ENCODE measurements at regions not wholly inside any gene's neighbourhood (a gene's known extent, or its start where the extent isn't known, plus 50 kb on each side); places are given as distances from the start of the nearest gene placed in this dataset.

DNA sequence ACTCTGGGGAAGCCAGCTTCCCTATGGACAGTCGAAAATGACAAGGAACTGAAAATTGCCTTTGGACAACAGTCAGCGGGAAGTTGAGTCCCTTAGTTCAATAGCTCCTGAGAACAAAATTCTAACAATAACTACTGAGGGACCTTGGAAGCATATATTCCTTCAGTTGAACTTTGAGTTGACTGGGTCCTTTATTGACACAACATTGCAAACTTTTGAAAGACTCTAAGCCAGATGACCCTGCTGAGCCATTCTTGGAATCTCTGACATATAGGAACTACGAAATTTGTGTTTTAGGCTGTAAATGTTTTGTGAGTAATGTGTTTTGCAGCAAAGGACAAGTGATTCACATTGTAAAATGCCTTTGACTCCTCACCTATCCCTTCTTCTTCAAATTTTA is 548.8 kb upstream of the LCORL start:
- no peak for DNase-seq

DNA sequence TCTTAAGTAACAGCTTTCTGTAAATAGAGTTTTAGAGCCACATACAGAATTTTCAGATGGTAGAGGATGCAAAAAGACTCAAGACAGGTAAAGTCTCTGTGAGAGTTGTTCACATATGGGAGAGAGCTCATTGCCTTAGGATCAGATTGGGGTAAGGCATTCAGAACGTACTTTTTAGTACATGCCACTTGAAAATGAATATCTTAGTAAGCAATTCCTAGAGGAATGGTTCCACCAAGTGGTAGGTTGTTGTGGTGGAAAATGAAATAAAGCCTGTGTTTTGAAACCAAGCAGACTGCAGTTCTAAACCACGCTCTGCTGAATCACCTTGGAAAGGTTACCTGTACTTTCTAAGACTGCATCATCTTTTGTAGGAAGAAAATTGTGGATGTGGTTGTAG is 547.0 kb upstream of the LCORL start:
- DNase-seq, result no peak

DNA sequence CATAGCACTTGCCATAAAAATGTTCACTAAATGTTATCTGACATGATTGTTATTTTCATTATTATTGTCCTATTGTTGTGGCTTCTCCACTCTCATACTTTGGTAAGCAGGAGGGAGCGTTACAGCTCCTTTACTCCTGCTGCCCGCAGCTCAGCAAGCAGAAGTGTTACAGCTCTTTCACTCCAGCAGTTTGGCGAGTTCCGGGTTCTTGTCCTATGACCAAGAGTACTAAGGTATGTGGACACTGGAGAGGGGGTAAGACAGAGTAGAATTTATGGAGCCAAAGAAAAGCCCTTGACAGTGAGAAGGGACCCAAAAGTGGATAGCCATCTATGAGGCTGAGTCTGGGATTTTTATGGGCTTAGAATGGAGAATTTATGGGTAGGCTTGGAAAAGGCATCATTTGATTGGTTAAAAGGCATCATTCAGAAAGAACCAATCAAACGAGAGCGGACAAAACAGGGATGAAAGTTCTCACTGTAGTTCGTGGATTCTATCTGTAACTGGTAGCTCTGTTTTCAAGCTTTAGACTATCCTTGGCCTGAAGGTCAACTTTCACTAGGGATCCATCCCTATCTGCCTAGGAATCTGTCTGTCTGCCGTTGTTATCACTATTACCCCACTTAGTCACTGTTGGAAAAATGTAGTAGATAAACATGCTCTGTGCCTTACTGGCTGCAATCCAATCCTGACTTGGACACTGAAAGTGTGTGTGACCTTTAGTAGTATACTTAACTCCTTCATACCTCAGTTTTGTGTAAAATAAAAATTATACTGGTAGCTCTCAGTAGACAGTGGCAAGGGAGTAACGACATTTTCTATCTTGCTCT is 545.6 kb upstream of the LCORL start:
- DNase-seq, result no peak

DNA sequence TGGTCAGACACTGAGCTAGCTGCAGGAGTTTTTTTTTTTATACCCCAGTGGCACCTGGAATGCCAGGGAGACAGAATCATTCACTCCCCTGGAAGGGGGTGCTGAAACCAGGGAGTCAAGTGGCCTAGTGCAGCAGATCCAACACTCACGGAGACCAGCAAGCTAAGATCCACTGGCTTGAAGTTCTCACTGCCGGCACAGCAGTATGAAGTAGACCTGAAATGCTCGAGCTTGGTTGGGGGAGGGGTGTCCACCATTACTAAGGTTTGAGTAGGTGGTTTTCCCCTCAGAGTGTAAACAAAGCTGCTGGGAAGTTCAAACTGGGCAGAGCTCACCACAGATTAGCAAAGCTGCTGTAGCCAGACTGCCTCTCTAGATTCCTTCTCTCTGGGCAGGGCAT is 537.9 kb upstream of the LCORL start:
- DNase-seq, result no peak

DNA sequence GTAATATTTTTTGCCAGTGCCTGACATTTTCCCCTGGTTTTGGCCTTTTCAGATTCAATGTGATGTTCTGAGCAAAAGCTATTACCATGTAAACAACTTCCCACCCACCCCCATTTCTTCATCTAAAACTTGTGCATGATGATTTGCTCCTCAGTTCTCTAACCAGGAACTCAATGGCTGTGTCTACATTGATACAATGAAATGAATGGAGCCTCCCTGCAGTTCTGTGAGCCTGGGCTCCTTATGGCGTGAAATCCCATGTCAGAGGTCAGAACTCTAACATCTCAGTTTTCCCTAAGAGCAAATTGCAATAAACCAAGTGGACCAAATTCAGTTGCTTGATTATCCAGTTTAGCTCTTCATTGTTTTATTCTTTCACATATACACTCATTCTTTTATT is 534.8 kb upstream of the LCORL start:
- no peak for DNase-seq

DNA sequence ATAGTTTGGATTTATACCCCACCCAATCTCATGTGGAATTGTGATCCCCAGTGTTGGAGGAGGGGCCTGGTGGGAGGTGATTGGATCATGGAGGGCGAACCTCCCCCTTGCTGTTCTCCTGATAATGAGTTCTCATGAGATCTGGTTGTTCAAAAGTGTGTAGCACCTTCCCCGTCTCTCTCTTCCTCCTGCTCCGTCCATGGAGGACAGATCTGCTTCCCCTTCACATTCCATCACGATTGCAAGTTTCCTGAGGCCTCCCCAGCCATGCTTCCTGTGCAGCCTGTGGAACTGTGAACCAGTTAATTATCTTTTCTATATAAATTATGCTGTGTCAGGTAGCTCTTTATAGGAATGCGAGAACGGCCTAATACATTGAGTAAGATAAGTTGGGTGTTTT is 518.8 kb upstream of the LCORL start:
- DNase-seq, result no peak

DNA sequence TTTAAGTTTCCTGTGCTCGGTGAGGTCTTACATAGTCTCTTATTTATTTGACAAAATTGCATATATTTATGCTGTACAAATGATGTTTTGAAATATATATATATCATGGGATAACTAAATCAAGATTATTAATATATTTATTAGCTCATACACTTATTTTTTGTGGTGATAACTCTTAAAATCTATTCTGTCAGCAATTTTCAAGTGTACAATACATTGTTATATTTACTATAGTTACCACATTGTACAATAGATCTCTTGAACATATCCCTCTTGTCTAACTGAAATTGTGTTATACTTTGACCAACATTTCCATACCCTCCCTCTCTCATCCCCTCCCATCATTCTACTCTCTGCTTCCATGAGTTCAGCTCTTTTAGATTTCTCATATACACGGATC is 516.6 kb upstream of the LCORL start:
- DNase-seq, result no peak

DNA sequence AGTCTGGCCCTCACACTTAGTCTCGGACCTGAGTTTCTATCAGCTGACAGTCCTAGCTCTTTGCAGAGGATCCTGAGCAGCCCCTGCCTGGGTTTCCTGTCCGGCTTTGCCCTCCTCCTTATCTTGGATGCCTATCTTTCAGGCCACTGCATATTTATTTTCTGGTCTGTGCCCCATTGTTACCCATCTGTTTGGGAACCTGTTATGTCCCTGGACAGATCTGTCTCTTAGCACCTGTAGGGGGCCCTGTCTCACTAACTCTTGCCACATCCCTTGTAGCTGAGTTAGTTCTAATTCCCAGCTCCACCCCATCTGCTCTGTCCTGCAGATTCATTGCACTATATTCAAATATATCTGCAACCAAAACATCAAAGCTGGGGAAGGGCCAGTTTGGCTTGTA is 514.9 kb upstream of the LCORL start:
- no peak for DNase-seq

DNA sequence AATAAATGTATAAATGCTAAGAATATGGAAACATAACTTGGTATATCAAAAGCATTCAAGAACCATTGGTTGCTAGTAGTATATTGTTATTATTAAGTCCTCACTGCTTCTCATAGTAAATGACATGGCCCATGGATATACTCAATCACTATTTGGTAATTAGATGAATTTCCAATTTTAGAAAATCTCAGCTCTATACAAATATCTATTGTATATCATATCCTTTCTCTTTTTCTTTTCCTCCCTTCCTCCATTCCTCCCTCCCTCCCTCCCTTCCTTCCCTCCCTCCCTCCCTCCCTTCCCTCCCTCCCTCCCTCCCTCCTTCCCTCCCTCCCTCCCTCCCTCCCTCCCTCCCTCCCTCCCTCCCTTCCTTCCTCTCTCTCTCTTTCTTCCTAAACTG is 514.4 kb upstream of the LCORL start:
- no peak for DNase-seq

DNA sequence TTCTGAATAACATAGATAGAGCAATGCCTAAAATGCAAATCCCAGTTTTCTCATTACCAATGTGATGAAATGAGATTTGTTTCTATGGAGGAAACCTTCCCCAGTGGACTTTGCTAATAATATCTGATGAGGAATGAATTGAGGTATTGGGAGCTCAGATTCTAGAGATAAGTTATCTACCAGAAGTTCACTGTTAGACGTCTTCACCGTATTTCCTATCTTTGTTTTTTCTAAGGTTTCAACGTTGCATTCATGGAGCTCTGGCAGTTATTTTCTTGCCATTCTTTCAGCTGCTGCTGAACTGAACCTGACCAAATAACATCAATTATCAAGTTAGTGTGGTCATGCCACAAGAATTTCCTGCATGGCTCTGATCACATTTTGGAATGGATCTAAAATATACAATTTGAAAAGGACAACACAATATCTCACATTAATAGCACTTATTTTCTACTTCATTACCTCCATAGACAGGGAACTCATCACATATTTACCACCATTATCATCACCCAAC is 511.8 kb upstream of the LCORL start:
- DNase-seq, result no peak

DNA sequence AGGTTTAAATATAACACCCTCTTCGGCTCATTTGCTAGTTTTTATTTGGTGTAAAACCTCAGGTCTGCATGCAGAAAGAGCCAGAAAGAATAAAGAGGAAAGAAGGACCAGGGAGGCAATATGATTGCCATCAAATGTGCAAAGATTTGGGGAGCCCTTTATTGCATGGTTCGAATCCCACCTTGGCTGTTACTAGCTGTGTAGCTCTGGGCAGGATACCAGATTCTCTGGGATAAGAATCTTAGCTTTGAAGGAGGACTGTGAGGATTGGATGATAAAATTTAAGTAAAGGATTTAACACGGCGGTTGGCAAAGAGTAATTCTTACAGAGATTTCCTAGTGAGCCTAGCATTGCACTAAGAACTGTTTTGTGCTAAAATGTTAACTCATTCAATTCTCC is 510.2 kb upstream of the LCORL start:
- no peak for DNase-seq

DNA sequence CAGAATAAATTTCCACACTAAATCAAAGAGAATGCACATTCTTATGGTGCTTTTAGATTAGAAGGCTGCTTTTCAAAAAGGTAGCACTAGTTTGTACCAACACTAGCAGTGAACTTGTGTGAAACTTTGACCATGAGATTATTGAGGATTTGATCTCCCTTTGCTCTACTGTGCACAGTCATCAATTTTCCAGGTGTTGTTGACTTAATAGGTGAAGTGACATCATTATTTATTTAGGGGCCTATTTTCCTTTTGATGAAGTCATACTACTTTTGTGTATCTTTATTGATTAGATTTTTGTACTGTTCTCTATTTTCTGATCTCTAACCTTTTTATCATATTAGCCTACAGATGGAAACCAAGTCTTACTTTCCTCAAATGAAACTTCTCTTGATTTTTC is 507.9 kb upstream of the LCORL start:
- DNase-seq, result no peak

DNA sequence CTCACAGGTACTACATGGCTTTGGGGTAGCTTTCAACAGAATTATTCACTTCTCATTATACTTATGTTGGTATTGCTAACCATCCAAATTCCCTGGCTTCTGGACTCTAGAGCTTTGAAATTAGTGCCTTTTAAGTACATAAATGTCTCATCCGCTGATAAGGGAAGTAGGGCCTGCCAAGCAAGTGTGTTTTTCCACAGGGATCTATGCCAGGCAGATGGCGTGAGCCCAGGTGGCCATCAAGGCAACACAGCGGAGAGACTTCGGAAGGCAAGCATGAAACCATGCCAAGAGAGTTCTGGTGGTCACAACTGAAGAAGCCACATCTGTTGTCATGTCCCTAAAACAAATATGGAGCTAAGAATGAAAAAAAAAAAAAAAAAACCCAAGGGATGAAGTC is 503.1 kb upstream of the LCORL start:
- DNase-seq, result no peak

DNA sequence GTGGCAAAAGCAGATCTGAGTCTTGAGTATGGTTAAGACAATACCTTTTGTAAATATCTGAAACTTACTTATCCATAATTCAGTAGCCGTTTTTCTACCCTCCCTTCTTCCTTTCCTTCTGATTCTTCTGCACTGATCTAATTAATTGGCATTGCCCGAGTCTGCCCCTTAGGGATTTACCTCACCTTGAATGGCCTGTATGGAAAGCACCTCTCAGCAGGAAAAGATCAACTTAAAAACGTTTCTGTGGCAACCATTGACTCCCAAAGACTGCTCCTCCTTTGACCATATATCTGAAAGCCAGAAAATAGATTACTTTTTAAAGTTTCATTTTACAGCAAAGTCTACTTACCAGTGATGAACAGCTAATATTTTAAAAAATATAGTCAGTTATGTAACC is 496.5 kb upstream of the LCORL start:
- DNase-seq, result no peak

DNA sequence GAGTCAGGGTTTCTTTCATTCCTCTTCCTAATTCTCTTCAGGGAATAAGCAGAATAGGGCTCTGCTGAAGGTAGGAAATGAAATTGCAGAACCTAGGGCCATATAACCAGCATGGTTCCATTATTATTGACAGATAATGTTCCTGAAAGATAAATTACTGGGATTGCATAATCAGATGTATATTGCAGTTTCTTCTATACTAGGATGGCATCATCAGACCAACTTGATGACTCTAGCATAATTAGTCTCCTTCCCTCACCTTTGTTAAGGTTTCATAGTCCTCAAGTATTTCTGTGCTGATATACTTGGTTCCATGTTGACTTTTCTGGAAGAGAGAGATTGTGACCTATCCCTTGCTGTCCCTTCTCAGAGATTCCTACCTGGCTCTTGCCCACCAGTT is 492.3 kb upstream of the LCORL start:
- no peak for DNase-seq

DNA sequence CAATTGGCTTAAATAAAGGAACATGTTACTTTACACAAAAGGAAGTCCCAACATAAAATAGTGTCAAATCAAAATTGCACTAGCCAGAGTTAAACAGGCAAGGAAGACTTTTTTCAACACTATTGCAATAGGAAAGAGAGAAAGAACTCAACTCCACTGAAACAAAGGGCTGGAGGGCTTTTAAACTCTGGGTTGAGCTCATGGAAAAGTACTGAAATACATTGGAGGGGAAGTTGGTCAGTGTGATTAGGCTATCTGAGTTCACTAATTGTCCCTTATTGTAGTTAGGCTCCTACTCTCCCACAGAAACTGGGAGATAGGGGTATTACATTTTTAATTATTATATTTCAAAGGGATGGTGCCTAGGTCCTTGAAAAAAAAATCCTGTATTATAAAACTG is 491.2 kb upstream of the LCORL start:
- DNase-seq, result no peak

DNA sequence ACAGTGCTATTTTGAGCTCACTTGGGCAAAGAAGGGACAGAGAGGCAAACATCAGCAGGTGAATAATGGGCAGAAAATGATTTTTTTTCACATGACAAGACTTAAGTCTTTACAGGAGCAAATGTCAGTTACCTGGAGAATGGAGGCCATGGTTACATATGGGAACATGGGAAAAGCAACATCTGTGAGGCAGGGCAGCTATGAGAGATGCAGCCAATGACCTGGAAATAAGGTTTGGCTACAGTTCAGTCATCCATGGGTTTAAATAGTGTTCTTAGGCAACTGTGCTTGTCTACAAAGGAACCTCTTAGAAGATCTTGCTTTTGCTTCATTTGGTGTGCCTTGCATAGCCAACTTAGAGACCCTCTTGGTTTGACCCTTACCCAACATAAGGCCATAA is 490.2 kb upstream of the LCORL start:
- no peak for DNase-seq

DNA sequence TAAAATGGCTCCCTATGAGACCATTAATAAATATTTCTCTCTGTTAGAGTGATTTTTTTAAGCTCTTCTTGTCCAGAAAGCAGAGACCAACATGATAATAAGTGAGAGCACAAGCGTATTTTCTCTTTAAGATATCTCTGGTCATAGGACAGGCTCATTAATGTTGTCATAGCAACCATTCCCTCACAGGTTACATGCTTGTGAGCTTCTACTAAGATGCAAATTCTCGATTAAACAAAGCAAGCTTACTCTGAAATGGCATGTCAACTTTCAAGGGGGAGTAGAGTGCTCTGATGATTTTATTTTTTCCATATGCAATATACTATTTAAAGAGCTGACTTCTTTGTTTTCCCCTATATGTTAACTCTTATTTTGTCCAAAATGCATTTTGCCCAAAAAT is 487.2 kb upstream of the LCORL start:
- DNase-seq, result no peak

DNA sequence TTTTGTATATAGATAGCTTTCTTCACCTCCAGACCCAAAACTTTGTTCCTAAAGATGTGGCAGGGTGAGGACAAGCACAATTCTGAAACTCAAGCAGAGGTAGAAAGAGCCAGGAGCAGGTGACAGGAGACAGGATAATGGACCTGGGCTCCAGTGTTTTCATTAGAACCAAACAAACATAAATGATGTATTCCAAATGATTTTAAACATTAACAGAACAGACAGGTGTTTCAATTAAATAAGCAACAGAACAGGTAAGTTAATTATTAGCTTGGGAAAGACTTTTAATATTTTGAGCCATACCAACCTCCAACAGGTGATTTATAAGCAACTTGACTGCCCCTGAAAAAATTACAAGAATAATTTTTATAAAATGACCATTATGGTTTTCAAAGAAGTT is 459.4 kb upstream of the LCORL start:
- DNase-seq, result peak; percentile 1

DNA sequence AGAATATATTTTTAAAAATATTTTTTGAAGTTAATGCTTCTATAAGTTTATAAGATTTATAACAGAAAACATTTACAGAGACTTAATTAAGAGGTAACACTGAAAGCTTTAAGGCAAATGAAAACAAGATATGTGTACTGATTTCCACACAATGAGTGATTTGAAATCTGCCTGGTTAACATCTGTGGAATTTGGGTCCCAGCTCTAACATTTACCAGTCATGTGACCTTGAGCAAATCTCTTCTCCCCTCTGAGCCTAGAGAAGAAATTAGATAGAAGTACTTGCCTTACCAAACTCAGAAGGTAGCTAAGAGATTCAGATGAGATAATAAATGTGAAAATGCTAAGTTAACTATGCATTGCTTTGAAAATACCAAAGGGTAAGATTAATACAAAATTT is 458.8 kb upstream of the LCORL start:
- no peak for DNase-seq

DNA sequence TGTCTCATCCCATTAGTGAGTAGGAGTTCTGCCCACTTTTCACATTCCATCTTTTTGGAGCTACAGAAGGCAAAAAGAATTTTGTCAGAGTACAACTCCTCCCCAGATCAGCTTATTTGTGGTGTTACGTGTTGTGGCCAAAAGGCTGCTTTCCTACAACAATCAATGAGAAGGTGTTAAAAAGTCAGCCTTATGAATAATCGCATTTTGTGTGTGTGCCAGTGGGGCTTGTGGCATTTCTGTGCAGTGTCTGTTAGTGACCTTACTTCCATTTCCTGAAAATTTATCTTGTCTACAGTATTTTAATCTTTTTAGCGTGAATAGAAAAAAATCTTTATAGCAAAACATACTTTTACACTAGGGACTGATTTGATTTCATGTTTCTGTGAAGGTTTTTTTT is 458.3 kb upstream of the LCORL start:
- DNase-seq, result no peak

DNA sequence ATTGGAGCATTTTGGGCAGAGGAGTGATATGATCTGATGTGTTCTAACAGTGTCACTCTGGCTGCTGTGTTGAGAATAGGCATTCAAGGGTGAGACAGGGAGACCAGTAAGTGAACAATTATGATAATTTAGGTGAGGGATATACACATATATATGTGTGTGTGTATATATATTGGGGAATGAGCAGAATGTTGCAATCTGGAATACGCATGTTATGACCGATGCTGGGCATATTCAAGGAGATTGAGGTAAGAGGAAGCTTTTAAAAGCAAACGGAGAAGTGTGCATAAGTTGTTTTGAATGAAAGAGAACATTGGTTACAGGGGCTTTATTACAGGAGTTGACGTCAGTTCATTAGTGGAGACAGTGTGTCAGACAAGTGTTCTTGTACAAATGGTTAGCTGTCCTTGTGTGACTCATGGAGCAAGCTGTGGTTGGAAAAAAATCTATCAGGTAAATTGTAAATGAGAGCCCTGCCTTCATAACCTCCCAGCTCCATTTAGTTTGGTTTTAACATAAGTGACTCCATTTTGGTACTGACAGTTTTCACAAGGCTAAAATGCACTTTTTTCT is 442.5 kb upstream of the LCORL start:
- DNase-seq, result no peak

DNA sequence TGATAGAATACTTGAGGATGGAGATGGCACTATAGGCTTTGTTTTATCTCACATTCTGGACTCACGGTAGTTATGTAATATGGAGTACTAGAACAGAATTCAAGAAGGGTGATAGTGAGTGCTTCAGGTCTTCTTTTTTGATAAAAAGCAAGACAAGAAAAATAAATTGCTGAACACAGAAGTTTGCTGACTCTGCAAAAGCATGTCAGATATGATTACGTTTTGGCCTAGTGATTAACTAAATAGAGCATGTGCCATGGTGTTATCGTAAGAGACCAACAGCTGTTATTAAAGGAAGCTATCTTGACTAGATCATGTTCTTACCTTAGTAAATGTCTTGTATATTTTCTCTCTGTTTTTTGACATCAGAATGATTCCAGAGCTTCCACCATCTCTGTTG is 436.9 kb upstream of the LCORL start:
- no peak for DNase-seq

DNA sequence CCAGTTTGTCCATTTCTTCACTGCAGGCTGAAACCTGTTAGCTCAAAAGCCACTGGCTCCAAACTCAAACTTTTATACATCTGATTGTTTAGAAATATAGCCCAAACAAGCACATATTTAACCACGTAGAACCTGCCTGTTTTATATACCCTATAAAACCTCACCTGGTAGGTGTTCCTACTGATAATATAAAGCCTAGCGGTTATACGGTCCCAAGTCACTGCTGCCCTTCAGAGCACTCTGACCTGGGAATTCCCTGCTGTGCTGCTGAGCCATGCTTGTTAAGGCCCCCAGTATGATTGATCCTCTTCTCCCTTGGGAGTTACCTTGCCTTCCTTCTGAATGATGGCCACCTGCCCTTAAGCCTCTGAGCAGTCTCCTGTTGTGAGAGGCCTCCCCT is 432.8 kb upstream of the LCORL start:
- DNase-seq, result no peak

Measured in renal pelvis (tissue), 1 donor.